HG03469 (cell line): ENCODE measurements at regions not wholly inside any gene's neighbourhood (a gene's known extent, or its start where the extent isn't known, plus 50 kb on each side); places are given as distances from the start of the nearest gene placed in this dataset.

Source experiments
- ATAC-seq: cut with Tn5 transposase; IDR thresholded peaks from one replicate; pipeline ENCODE4 v1.9.1; 2021; ENCODE audit warnings: mild to moderate bottlenecking, moderate library complexity, moderate number of reproducible peaks; ENCODE audit not compliant: unreplicated experiment

DNA sequence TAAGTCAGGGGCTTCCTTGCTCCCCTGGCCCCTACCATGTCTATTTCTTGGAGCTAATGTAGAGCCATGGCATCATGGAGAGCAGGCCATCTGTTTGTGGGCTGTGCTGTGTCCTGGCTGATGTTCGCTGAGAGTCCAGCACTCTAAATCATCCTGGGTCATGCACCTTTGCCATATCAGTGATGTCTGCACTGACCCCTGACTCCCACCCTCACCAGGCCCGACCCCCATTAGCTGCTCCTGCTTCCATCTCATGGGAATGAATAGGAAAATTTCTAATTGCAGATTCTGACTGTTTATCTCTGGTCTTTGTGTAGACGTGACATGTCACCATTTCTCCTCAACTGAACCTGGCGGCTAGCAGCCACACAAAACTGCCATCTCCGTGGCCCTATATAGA, 236.9 kb downstream of the NSG2 start:
- no peak for ATAC-seq

DNA sequence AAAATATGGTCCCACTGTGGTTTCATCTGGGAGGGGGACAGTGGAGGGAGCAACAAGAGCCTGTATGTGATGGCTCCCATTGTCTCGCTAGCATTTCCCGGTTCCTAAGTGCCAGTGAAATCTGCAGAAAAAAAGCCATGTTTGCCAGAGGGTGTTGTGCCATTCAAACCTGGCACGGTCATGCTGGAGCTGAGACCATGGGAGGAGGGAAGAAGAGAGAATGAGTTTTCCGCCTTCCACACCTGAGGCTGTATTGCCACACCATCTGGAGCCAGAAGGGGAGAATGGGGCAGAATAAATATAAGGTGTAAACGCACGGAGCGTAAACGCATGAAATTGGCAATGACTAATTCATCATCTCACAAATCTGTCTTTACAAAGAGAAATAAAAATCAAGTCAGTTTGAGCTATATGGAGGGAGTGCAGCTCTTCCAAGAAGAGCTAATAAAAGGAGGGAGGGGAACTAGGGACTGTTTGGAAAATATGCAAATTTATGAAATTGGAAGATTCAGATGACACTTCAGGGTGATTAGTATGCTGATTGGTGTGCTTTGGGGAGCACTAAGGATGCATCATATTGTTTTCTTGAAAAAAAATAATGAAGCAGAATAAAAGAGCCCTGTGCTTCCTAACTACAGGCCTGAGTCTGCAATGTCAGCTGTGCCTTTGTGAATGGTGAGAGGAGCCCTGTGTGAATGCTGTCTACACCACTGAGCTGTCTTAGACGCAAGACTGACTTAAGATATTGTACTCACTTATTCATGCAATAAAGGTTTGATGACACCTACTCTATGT, 237.9 kb downstream of the NSG2 start:
- no peak for ATAC-seq

DNA sequence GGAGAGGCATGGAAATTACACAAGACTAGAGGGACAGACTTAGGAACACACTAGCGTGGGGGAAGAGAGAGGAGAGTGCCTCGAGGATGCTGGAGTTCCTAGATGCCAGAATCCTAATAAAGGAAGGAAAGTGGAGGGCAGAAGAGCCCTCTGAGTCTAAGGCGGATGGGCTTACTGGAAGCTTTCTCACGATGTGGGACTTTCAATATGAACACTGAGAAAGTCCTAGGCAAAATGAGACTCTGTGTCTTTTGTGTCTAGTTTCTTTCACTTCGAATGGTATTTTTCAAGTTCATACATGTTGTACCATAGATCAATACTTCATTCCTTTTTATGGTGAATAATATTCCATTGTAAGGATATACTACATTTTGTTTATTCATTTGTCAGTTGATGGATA, 239.4 kb downstream of the NSG2 start:
- ATAC-seq: no peak

- ATAC-seq: no peak
Measured at GRCh38 chr5:174287761-174288160, 242.3 kb downstream of the NSG2 start.

DNA sequence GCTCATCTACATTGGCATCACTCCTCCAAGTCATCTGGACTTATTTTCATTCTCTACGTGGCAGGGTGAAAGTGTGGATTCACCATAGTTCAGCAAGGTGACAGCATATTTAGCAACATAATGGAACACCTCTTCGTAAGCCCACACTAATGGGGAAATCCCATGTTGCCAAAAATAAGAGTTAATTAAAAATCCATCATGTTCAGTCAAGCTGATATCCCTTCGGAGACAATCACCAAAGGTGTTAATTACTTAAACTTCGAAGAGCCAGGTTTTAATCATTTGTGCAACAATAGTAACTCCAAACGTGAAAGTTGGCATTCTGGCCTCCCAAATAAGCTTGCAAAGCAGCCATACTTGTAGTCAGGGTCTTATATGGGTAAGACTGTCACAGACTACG, 242.9 kb downstream of the NSG2 start:
- ATAC-seq: no peak

- ATAC-seq: no peak
Measured at GRCh38 chr5:174291162-174291561, 245.7 kb downstream of the NSG2 start.

GRCh38 chr5:174292348-174292747, 246.8 kb downstream of the NSG2 start:
- no peak for ATAC-seq

GRCh38 chr5:174293006-174293405, 247.5 kb downstream of the NSG2 start:
- ATAC-seq: no peak

DNA sequence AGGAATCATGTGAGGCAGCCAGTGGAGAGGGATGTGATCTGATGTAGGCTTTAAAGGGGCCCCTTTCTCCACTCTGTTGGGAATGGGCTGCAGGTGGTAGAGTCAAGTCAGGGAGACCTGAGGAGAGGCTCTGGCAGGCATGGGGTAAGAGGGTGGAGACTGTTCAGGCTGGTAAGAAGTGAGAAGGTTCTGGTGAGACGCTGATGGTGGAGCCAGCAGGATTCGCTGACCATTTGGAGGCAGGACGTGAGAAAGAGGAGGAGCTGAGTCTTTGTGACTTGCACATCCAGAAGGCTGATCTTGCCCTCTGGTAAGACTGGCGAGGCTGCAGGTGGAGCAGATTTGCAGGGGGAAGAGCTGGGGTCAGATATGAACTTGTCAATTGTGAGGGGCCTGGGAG, 248.0 kb downstream of the NSG2 start:
- no peak for ATAC-seq

DNA sequence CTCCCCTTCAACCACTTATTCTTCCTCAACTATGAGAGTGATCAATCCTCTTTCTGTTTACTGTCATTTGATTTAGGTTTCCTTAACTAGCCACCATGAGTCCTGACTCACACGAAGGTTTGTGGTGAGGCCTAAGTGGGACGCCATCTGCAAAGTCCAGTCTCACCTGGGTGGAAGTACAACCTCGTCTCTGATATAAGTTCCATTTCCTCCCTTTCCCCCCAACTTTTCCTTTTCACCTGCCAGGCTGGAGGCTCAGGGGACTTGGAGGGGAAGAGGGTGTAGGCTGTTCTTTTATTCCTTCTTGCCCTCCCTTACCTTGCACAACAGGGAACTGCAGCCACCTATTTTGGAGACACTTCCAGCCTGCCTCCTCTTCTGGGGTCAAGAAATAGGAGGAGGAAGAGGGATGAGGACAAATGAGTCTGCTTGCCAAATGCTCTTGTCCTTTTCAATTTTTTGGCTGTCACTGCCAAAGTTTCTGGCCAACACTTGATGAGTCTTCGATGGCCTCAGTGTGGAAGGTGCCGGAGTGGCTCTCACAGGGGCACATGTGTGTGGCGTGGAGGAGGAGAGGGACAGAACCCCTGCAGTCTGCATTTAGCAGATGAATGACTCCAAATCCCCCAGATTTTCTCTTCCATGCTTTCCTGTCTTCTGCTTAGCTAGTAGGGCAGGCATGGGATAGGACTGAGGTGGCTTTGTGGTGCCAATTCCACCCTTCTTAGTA, 249.6 kb downstream of the NSG2 start:
- no peak for ATAC-seq

DNA sequence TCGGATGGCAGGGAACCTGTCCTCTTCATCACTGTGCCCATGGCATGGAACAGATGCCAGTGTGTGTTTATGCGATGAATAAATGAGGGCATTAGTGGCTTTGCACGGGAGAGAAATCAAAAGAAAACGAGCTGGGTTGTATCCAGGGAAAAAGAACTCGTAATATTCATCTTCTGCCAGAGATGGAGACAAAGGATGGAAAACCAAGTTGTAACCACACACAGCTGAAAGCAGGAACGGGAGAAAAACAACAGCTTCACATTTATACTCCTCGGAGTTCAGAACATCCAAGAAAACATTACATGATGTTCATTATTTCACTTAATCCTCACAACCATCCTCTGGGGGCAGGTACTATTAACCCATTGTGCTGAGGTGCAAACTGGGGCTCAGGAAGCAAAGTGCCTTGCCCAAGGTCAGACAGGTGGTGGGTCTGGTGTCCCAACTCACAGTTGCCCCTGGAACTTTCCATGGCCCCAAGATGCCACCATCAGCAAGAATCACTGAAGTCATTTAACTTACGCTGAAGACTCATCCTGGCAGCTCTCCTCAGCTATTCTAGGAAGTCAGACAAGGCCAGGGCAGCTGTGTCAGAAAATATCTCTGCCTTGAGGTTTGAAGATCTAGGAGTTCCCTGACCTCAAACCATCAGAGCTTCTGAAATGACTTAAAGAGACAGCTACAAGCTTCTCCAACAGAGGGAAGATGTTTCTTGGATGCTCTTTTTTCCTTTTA, 250.4 kb downstream of the NSG2 start:
- ATAC-seq: no peak

DNA sequence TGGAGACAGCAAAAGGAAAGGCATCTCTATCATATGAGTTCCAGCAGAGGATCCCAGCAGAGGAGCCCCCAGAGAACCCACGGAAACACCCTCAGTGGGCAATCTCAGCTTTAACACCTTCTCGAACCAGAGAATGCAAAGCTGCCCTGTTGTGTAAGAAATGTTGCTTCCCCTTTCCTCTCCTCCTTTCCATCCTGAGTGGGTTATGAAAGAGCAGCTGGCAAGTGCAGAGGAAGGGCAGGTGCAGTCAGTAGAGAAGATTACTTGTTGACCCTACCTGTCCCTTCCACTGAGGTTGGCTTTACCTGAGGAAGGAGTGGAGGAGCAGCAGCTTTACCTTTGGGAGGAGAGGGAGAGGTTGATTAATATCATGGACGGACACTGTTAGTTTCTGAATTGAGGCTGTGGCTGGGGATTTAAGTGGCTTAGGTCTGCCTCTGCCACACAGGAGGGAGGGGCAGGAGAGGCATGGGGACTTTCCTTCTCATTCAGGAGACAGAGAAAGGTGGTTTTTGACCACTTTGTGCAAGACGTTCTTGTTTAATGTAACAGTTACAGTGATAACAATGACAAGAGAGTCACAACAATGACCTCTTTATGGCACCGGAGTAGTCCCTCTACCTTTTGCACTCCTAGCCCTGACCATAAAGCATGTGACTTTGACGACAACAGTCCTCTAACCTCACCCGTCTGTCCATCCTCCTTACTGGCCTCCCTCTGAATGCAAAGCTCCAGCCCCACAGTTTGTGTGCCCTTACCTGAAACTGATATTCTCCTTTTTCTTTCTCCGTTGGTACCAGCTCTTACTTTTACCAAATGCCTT, 254.8 kb downstream of the NSG2 start:
- ATAC-seq: no peak

DNA sequence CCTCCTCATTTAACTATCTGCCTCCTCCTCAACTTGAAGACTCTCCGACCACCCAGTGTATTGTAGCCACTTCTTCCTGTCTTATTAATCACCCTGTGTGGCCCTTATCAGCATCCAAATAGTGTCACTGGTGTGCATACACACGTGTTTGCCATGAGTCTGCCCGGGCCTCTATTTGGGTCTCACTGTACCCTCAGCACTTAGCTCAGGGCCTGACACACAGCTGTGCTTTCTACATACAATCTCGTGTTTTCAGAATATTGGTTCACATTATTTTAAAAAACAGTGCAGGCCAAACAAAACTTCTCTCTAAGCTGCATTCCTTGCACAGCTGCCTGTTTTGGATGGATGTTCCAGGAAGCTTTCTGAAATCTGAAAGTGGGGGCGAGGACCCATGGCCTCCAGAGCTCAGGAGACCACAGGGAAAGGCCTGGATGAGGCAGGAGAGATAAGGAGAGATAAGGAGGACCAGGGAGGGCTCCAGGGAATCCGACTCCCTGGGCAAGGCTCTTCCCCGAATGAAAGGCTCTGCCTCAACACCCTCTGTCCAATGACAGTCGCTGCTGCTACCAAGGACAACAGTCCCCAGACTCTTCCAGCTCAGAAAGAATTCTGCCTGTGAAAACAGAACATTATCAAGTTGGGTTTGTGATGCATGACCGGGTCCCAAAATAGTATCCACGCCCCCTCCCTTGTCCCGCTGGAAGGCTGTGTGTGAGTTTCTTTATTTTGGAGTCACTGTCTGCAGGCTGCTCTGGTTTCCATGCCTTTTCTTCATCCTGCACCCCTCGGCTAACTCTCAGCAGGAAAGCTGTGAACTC, 255.6 kb downstream of the NSG2 start:
- no peak for ATAC-seq

- ATAC-seq: no peak
Measured at GRCh38 chr5:174301848-174302625, 256.5 kb downstream of the NSG2 start.

DNA sequence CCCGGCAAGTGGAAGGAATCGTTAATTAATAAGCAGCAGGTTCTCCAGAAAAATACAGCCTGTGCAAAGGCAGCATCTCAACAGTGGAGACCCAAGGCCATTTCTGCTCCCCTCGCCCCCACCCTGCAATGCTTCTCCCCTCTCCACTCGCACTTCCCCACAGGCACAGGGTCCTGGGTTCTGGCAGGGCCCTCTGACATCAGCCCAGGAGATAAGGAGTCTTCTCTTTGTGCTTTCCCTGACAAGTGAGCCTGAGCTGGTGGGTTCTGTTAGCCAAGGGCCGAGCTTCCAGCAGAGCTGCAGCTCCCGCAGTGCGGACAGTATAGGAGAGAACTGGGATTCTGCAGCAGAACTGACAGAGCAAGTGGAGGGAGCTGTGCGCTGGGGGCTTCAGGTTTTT, 257.5 kb downstream of the NSG2 start:
- ATAC-seq: no peak

GRCh38 chr5:174303437-174304045, 258.0 kb downstream of the NSG2 start:
- ATAC-seq: no peak

GRCh38 chr5:174305241-174305681, 259.8 kb downstream of the NSG2 start:
- no peak for ATAC-seq

GRCh38 chr5:174306345-174307030, 261.0 kb downstream of the NSG2 start:
- no peak for ATAC-seq
